GM12874 (cell line): ENCODE measurements at regions not wholly inside any gene's neighbourhood (a gene's known extent, or its start where the extent isn't known, plus 50 kb on each side); places are given as distances from the start of the nearest gene placed in this dataset.

Experiments used
- CTCF ChIP-seq: IDR thresholded peaks from 2 replicates; pipeline ENCODE4 v1.5.1; 2011; ENCODE audit warnings: low read depth, mild to moderate bottlenecking, control low read depth, low read length, moderate library complexity; ENCODE audit not compliant: insufficient read depth

DNA sequence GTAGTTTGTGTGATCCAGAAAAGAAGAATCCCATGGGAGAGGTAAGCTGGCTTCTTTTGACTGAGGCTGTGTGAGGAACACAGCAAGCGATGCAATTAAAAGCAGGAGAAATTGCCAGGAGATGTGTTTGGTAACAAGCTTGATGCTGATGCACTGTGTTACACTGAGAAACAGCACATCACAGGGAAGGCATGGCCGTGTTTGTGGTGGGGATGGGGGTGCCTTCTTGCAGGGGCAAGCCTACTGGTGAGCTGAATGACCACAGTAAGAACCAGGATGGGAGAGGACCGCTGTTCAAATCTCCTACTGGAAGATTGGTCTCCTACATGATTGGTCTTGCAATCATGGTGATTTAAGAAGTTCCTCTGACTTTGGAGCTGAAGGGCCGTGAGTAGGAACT is 477.7 kb upstream of the HS6ST1 start:
- no peak for TF ChIP-seq CTCF

- TF ChIP-seq CTCF, result no peak
These were observed 478.4 kb upstream of the HS6ST1 start for GRCh38 chr2:128797092-128797491.

DNA sequence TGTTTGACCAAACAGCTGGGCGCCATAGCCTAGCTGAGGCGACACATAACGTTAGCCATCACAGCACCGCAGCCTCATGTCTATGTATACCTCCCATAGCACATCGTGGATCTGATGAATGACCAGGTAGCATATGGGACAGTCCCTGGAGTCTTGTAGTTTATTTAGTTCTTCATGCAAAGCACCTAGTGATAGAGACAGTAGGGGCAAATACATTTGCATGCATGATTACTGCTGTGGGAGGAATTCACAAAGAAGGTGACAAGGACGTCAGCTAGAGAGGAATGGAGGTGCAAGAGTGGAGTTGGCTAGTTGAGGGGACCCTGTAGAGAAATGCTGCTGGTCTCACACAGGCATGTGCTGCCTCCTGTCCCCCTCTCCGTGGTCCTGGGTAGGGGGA is 478.9 kb upstream of the HS6ST1 start:
- TF ChIP-seq CTCF, result no peak

DNA sequence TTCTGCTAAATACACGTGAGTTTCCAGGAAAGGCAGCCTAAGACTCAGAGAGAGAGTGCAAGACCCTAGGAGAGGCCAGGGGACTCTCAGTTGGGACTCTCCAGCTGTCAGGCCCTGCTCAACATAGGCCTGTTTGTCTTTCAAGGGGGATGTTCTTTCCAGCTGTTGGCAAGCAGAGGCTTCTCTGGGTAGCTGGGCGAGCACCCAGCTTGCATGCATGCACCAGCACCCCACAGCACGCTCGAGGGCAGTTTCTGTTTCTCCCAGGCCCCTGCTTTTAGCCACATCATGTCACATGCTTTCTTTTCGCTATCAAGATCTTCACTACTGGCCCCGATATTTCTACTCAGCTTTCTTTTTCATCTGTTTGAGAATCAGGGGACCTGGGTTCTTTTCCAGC is 479.3 kb upstream of the HS6ST1 start:
- TF ChIP-seq CTCF, result no peak

DNA sequence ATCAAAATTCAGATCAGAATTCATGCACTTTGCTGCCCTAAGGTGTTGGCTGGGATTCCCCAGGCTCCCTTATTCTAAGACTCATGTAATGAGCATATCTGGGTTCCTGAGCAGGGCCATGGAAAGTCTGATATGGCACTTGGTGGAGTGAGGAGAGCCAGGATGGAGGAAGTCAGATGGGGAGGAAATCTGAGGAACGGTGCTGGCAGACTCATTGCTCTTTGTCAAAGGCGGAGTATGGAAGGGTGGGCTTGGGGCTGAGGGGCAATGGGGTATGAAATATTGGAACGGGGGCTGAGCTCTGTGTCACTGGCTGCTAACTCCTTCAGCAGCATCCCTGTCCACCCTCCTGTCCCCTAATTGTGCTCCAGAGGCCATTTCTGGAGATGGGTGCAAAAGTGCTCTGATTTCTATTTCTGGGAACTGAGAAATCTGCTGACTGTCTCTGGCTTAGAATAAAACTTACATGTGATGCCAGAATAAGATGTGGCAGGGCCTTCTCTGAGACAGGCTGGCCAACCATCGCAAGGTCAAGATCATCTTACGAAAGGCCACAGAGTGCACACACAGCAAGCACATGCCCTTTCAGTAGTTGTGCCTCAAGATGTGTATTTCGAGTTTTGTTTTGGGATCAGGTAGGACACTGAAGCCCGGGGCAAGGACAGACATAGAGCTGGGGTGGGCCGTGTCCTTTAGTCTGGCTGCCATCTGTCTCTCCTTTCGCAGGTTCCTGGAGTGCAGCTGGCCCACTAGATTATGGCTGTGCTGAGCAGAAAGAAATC is 480.0 kb upstream of the HS6ST1 start:
- TF ChIP-seq CTCF, result no peak

DNA sequence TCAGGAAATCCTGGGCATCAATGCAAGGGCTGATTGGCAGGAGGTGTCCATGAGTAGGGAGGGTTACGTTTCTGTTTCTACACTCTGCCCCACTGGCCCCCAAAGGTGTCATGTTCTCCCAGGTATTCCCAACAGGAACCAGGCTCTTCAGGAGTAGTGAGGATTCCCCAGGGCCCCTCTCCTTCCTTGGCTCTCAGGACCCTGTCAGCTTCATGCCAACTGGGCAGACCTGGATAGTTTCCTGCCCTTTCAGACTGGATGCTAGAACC is 480.6 kb upstream of the HS6ST1 start:
- TF ChIP-seq CTCF, result no peak

- TF ChIP-seq CTCF, result no peak
These were observed 481.1 kb upstream of the HS6ST1 start for GRCh38 chr2:128799730-128800129.
